ENCODE measurements at regions not wholly inside any gene's neighbourhood (a gene's known extent, or its start where the extent isn't known, plus 50 kb on each side); places are given as distances from the start of the nearest gene placed in this dataset.
"Not testable (repeated sequence)": the region's sequence is repeated elsewhere in the genome, so short reads cannot be mapped to it uniquely, and the experiment has no call there.

DNA sequence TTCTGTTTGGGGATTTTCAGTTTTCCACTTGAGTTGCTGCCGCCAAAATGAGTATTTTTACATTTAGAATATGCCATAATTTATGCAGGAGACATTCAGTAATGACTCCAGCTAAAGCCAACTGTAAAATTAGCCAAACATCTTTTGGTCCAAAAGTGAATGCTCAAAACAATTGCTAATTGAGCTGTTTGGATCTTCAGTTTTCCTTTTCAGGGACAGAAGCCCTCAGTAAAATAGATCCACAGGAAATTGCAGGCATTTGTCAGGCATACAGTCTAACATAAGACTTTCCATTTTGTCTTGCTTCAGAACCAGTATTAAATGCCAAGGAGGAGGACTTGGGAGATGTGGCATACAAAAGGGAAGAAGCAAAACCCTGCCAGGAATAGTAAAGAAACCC, 524.8 kb upstream of the API5 start:
- DNase-seq, result no peak

DNA sequence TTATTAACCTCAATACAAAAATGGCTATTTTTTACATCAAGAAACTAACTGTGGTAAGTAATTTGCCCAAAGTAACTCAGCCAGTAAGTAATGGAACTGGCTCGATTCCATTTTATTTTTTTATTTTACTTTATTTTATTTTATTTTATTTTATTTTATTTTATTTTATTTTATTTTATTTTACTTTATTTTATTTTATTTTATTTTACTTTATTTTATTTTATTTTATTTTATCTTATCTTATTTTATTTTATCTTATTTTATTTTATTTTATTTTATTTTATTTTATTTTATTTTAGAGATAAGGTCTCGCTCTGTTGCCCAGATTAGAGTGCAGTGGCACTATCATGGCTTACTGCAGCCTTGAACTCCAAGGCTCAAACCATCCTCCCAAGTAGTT, 516.3 kb upstream of the API5 start:
- DNase-seq, result not testable (repeated sequence)

GRCh38 chr11:42800041-42800440, 511.8 kb upstream of the API5 start:
- DNase-seq, result no peak

- DNase-seq, result no peak
Observed at GRCh38 chr11:42802201-42802899, 509.4 kb upstream of the API5 start.

GRCh38 chr11:42806191-42806590, 505.6 kb upstream of the API5 start:
- no peak for DNase-seq

DNA sequence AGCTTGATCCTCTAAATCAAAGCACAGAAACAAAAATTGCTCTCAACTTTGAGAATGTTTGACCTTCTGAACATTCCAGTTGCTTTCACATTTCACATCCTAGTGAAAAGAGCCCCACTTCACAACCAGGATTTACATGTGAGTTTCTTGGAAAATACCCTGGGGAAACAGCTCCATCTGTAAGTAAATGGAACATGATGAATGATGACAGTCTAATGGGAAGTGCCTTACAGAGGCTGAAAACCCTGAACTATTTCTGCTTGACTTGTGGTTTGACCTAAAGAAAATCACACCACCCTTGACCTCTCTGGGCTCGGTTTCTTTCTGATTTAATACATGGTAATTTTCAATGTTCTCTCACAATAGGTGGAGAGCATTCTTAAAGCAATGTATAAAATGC, 499.4 kb upstream of the API5 start:
- no peak for DNase-seq

DNA sequence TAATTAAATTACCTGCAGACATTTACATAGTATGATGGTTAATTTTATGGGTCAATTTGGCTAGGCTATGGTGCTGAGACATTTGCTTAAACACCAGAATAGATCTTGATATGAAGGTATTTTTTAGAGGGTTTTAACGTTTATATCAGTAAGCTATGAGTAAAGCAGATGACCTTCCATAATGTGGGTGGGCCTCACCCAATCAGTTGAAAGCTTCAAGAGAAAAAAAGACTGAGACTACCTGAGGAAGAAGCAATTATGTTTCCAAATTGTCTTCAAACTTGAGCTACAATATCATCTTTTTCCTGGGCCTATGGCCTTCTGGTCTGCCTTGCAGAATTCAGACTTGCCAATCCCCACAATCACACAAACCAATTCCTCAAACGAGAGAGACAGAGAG, 498.8 kb upstream of the API5 start:
- no peak for DNase-seq

GRCh38 chr11:42816471-42816870, 495.3 kb upstream of the API5 start:
- no peak for DNase-seq

GRCh38 chr11:42819126-42819525, 492.7 kb upstream of the API5 start:
- DNase-seq, result no peak

GRCh38 chr11:42822188-42822587, 489.6 kb upstream of the API5 start:
- DNase-seq, result not testable (repeated sequence)

DNA sequence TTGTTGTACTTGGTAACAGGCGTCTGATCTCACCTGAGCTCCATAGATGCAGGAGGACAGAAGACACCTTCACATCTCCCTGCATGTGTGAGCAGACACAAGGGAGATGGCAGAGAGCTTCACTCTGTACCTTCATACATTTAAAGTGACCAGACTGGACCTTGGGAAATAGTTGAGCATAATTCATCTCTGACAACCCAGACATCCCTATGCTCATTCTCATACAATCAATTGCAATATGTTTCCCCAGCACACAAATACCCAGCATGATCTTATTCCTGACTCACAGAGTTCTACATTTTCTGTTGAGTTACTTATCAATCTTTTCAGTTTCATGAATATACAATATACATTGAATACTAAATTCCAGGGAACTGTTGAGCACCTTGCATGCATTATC, 488.2 kb upstream of the API5 start:
- no peak for DNase-seq

- DNase-seq, result no peak
Observed at GRCh38 chr11:42824067-42824466, 487.7 kb upstream of the API5 start.

GRCh38 chr11:42825598-42825997, 486.2 kb upstream of the API5 start:
- DNase-seq, result no peak

DNA sequence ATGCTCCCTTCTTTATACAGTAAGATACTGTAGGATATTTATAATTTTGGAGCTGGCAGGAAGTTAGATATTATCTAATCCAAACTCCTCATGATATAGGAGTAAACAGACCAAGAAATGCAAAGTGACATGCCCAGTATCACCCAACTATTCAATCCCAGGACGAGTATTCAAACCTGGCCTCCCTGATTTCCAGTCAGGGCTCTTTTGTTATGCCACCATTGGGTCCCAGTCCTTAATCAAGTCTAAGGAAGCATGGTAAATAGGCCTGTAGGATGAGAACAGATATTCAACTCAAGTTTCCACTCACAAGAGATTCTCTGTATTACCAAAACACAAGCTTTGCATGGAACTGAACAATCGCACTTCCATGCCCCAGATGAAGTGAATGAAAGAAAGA, 484.0 kb upstream of the API5 start:
- no peak for DNase-seq

DNA sequence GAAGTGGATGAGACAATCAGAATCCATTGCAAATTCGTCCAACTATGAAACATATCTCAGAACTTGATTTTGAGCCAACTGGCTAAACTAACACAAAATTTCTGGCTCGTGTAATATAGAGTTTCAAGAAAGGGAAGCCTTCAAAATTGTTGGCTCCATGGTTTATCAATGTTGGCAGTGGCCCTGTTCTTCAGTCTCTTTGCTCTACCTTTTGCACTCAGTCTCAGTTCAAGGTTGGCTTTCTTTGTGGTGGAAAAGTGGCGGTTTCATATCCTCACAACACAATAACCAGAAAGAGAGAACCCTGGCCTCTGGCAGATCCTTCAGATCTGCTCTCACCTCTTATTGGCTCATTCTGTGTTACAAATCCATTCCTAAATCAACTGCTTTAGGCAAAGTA, 473.8 kb upstream of the API5 start:
- no peak for DNase-seq

GRCh38 chr11:42840176-42840829, 471.5 kb upstream of the API5 start:
- no peak for DNase-seq

- no peak for DNase-seq
Observed at GRCh38 chr11:42840860-42841259, 470.9 kb upstream of the API5 start.

DNA sequence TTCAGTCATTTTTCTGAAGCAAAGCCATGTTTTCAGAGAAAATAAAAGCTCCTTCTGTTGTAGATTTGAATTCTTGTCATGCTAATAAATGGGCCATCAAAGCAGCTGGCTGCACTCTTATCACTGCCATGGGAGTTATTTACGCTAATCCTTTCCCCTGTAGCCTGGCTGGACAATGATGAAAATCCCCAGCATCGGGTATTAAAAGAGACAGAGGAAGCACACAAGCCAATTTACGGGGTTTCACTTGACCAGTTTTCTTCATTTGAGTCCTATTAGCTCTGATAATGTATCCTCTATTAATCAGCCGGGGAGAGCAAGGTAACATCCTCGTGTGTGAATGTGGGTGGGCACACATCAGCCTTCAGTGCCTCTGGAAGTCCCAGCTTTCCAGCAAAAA, 470.2 kb upstream of the API5 start:
- DNase-seq, result no peak

GRCh38 chr11:42849362-42849761, 462.4 kb upstream of the API5 start:
- DNase-seq, result no peak

DNA sequence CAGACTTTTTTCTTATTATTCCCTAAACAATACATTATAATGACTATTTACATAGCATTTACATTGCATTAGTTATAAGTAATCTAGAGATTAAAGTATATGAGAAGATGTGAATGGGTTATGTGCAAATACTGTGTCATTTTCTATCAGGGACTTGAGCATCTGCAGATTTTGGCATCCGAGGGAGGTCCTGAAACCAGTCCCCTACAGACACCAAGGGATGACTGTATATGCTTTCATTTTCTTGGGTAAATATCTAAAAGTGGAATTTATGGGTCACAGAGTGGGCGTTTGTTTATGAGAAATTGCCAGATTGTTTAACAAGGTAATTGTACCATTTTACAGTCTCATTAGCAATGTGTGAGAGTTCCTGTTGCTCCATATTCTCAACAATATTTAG, 454.5 kb upstream of the API5 start:
- DNase-seq, result no peak

- DNase-seq, result no peak
Observed at GRCh38 chr11:42870480-42870879, 441.3 kb upstream of the API5 start.

DNA sequence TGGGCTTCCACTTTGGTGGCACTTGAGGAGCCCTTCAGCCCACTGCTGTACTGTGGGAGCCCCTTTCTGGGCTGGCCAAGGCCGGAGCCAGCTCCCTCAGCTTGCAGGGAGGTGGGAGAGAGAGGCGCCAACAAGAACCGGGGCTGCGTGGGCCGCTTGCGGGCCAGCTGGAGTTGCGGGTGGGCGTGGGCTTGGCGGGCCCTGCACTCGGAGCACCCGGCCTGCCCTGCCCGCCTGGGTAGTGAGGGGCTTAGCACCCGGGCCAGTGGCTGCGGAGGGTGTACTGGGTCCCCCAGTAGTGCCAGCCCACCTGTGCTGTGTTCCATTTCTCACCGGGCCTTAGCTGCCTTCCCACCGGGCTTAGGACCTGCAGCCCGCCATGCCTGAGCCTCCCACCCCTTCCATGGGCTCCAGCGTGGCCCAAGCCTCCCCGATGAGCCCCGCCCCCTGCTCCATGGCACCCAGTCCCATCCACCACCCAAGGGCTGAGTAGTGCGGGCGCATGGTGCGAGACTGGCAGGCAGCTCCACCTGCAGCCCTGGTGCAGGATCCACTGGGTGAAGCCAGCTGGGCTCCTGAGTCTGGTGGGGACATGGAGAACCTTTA, 437.9 kb upstream of the API5 start:
- not testable (repeated sequence) for DNase-seq

- not testable (repeated sequence) for DNase-seq
Observed at GRCh38 chr11:42881335-42881734, 430.5 kb upstream of the API5 start.

GRCh38 chr11:42890773-42891172, 421.0 kb upstream of the API5 start:
- no peak for DNase-seq

DNA sequence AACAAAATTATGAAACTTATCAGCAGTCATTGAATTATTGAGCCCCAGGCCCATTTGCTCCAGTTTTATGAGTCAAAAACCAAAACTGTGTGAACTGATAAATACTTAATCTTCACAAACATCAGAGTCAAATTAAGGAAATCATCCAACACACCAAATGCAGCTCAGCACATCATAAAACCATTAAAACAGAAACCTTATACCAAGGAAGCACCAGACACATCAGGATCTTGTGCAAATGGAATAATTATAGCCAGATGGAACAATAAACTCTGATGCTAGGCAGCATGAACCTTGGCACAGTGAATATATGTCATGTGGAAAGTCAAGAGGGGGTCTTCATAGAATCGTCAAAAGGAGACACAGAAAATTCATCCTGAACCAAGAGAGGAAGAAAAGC, 410.7 kb upstream of the API5 start:
- no peak for DNase-seq

Measured in activated CD4-positive, alpha-beta T cell treated with anti-CD3 and anti-CD28 coated beads, Interleukin-10, Interleukin-2, amounts not matched to agents 100 ng/mL and 50 ng/mL, durations not matched to agents 16 hours and 8 hours (primary cell).